ENCODE measurements at regions not wholly inside any gene's neighbourhood (a gene's known extent, or its start where the extent isn't known, plus 50 kb on each side); places are given as distances from the start of the nearest gene placed in this dataset.

DNA sequence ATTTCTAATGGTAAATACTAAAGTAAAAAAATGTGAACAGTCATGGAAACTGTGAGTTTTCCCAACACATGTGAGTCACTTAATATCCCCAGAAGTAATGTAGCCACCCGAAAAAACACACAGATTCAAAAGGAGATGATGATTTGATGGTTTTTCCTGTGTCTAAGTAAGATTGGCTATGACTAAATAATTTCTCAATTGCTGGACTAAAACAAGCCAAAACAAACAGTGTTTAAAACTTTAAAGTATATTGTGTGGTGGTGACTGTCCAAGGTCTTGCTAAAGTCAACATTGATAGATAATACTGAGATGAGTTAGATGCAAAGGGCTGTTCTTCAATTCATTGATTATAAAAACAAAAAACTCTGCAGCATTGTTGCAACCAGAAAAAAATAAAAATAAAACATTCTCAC, 89.6 kb upstream of the SOX5 start:
- Mint-ChIP-seq H3K9me3 (ENCODE audit: low read depth) (no peaks in the 10 kb centered on the region), H3K4me1 (ENCODE audit: low read depth) (peaks cover 25% of the 10 kb centered on the region), H3K4me3 (ENCODE audit: low read depth) (no peak overlapping the region)

DNA sequence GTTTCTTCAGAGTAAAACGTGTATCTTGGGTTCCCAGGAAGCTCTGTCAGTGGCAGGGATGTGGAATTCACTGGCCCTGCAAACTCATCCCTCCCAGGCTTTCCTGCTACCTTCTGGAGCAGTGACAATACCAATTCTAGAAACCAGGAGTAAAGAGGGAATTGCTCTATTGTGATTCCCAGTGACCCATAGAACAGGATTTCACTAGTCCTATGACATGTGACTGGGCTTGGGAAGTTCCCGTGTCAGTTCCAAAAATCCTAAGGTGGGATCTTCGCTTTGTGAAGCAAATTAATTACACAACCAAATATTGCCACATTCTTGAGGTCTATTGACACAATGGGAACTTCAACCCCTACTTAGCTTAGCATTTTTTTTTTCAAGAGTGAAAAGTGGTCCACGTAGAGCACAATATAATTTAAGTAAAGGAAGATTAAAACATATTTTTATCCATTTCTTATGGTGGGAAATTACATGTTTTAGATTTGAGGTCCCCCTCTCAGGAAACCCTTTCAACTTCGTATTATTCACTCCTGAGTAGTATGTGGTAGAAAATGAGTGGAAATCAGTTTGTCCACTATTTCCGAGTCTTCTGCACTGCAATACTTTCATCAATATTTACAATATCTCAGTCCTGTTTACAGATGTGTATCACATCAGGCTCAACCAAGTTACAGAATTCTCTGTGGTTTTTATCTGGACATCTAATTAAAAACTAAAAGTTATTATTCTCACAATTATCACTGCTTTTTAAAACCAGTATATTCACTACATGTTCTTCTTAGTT, 88.9 kb upstream of the SOX5 start:
- H3K36me3 Mint-ChIP-seq (ENCODE audit: insufficient read depth), result no peaks in the 10 kb centered on the region
- DNase-seq (ENCODE audit: low spot score, unreplicated experiment), result no peak
- H3K27ac Mint-ChIP-seq, result no peak overlapping the region
- TF ChIP-seq, protein P1, sequence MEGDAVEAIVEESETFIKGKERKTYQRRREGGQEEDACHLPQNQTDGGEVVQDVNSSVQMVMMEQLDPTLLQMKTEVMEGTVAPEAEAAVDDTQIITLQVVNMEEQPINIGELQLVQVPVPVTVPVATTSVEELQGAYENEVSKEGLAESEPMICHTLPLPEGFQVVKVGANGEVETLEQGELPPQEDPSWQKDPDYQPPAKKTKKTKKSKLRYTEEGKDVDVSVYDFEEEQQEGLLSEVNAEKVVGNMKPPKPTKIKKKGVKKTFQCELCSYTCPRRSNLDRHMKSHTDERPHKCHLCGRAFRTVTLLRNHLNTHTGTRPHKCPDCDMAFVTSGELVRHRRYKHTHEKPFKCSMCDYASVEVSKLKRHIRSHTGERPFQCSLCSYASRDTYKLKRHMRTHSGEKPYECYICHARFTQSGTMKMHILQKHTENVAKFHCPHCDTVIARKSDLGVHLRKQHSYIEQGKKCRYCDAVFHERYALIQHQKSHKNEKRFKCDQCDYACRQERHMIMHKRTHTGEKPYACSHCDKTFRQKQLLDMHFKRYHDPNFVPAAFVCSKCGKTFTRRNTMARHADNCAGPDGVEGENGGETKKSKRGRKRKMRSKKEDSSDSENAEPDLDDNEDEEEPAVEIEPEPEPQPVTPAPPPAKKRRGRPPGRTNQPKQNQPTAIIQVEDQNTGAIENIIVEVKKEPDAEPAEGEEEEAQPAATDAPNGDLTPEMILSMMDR (IDR thresholded peaks at IDR 0.05; ENCODE audit: unreplicated experiment), result no peak
- no peak overlapping the region for H3K4me3 Mint-ChIP-seq (ENCODE audit: low read depth)
- H3K9me3 Mint-ChIP-seq (ENCODE audit: low read depth), result no peaks in the 10 kb centered on the region
- H3K4me1 Mint-ChIP-seq (ENCODE audit: low read depth), result peaks cover 25% of the 10 kb centered on the region
- H3K27me3 Mint-ChIP-seq, result no peaks in the 10 kb centered on the region

More for the DNA sequence above, 89.6 kb upstream of the SOX5 start:
- Mint-ChIP-seq H3K36me3 (ENCODE audit: insufficient read depth) (no peaks in the 10 kb centered on the region), H3K27ac (no peak overlapping the region), H3K27me3 (no peaks in the 10 kb centered on the region)
- no peak for DNase-seq (ENCODE audit: low spot score, unreplicated experiment)
- TF ChIP-seq, protein P1 (IDR thresholded peaks at IDR 0.05; ENCODE audit: unreplicated experiment), result no peak

DNA sequence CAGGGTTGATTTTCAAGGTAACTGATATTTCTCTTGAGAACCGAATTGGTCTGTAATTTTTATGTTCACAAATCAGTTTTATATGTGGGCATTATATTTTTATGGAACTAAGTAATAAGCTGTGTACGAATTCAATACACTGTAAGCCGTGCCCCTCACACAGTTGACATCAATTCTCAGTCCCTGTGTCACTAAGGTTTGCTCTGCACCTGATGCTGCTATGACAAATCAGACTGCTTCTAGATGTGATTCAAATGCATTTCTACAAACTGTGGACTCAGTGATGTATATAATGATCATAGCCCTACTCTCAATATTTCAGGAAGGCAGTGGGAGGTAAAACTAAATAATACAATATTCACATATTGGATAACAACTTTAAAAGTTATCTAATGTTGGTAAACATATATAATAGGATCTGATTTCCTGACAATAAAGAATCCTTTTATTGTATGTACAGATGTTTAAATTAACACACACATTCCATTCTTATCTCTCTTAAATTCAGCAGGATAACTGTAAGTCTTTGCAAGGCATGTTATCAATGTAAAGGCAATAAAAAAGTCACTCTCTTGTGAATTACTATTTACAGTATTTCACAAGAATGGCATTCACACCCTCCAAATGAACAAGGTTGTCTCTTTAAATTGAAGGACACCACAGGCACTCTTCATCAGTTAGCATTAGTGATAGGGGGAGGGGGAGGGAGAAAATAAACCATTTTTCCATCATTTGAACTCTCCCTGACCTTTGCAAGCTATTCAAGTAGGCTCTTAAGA, 87.2 kb upstream of the SOX5 start:
- no peaks in the 10 kb centered on the region for H3K27me3 Mint-ChIP-seq
- no peaks in the 10 kb centered on the region for H3K36me3 Mint-ChIP-seq (ENCODE audit: insufficient read depth)
- DNase-seq (ENCODE audit: low spot score, unreplicated experiment), result no peak
- TF ChIP-seq, protein P1 (IDR thresholded peaks at IDR 0.05; ENCODE audit: unreplicated experiment), result no peak
- H3K9me3 Mint-ChIP-seq (ENCODE audit: low read depth), result no peaks in the 10 kb centered on the region
- H3K27ac Mint-ChIP-seq, result no peak overlapping the region
- no peak overlapping the region for H3K4me3 Mint-ChIP-seq (ENCODE audit: low read depth)
- H3K4me1 Mint-ChIP-seq (ENCODE audit: low read depth), result peaks cover 25% of the 10 kb centered on the region

DNA sequence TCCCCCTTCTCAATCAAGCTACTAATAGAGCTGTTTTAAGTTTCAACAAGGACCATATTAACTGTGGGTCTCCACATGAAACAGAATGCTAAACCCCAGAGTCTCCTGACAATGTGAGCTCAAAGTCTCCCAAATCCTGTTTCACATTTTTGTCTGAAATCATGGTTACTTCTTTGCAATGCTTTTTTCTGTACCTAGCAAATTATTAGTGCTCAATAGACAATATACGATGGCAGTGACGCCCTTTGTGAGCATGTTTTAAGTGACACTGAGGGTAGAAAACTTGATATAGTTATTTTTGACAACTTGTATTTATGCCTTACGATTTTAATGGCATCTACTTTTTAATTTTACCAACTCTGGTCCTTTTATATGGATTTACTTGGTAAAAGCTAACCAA, 85.4 kb upstream of the SOX5 start:
- TF ChIP-seq, protein P1 (IDR thresholded peaks at IDR 0.05; ENCODE audit: unreplicated experiment), result no peak
- peaks cover 3% of the 10 kb centered on the region for H3K36me3 Mint-ChIP-seq (ENCODE audit: insufficient read depth)
- H3K27ac Mint-ChIP-seq, result no peak overlapping the region
- peaks cover 23% of the 10 kb centered on the region for H3K4me1 Mint-ChIP-seq (ENCODE audit: low read depth)
- no peak for DNase-seq (ENCODE audit: low spot score, unreplicated experiment)
- H3K4me3 Mint-ChIP-seq (ENCODE audit: low read depth), result no peak overlapping the region
- H3K27me3 Mint-ChIP-seq, result no peaks in the 10 kb centered on the region
- peaks cover 8% of the 10 kb centered on the region for H3K9me3 Mint-ChIP-seq (ENCODE audit: low read depth)

DNA sequence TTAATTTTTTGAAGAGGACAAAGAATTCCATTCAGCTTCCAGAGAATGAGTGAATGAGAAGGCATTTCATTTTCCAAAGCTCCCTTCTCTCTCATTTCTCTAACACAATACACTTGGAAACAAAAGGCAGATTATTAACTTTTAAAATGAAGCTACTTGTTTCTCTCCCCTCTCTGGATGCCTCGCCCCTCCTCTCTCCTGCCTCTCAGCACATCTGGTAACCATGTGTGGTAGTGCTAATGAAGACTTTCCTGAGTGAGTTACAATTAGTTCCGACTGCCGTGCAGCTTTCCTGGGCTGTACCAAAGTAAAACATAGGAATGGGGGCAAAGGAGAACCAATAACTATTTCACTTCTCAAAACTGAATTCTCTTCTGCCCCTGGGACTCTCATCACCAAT, 84.7 kb upstream of the SOX5 start:
- no peak for DNase-seq (ENCODE audit: low spot score, unreplicated experiment)
- no peak overlapping the region for H3K4me3 Mint-ChIP-seq (ENCODE audit: low read depth)
- peaks cover 21% of the 10 kb centered on the region for H3K4me1 Mint-ChIP-seq (ENCODE audit: low read depth)
- TF ChIP-seq, protein P1 (IDR thresholded peaks at IDR 0.05; ENCODE audit: unreplicated experiment), result no peak
- H3K9me3 Mint-ChIP-seq (ENCODE audit: low read depth), result peaks cover 8% of the 10 kb centered on the region
- peaks cover 3% of the 10 kb centered on the region for H3K36me3 Mint-ChIP-seq (ENCODE audit: insufficient read depth)
- H3K27me3 Mint-ChIP-seq, result no peaks in the 10 kb centered on the region
- H3K27ac Mint-ChIP-seq, result no peak overlapping the region
